Tongue (tissue), 1 donor: ENCODE measurements at regions not wholly inside any gene's neighbourhood (a gene's known extent, or its start where the extent isn't known, plus 50 kb on each side); places are given as distances from the start of the nearest gene placed in this dataset.
A peak's percentile ranks its signal among the peaks of the same experiment; 100 is the strongest.

Source experiments
- DNase-seq: peaks from one replicate; pipeline ENCODE4 v3.0.0-alpha.2; 2015

GRCh38 chr1:214928574-214928973 lies 154.0 kb upstream of the KCNK2 start:
- DNase-seq = no peak

GRCh38 chr1:214933375-214933774 lies 149.2 kb upstream of the KCNK2 start:
- no peak for DNase-seq

GRCh38 chr1:214934045-214934444 lies 148.5 kb upstream of the KCNK2 start:
- peak; percentile 11 for DNase-seq

- DNase-seq = no peak
Observed at GRCh38 chr1:214935258-214935657, 147.3 kb upstream of the KCNK2 start.

- no peak for DNase-seq
Observed at GRCh38 chr1:214939180-214939579, 143.4 kb upstream of the KCNK2 start.

- no peak for DNase-seq
Observed at GRCh38 chr1:214941061-214941460, 141.5 kb upstream of the KCNK2 start.

- no peak for DNase-seq
Observed at GRCh38 chr1:214943054-214943453, 139.5 kb upstream of the KCNK2 start.

GRCh38 chr1:214946615-214947014 lies 135.9 kb upstream of the KCNK2 start:
- no peak for DNase-seq

GRCh38 chr1:214952648-214953047 lies 129.9 kb upstream of the KCNK2 start:
- no peak for DNase-seq

GRCh38 chr1:214953901-214954616 lies 128.5 kb upstream of the KCNK2 start:
- DNase-seq = no peak

GRCh38 chr1:214954617-214954949 lies 128.0 kb upstream of the KCNK2 start:
- DNase-seq = no peak

GRCh38 chr1:214957330-214958137 lies 125.0 kb upstream of the KCNK2 start:
- DNase-seq = peak; percentile 14

GRCh38 chr1:214958486-214958885 lies 124.1 kb upstream of the KCNK2 start:
- no peak for DNase-seq

GRCh38 chr1:214966346-214966745 lies 116.2 kb upstream of the KCNK2 start:
- peak; percentile 24 for DNase-seq

GRCh38 chr1:214967865-214968575 lies 114.5 kb upstream of the KCNK2 start:
- DNase-seq = peak; percentile 20

GRCh38 chr1:214970016-214970415 lies 112.5 kb upstream of the KCNK2 start:
- DNase-seq = no peak

- DNase-seq = no peak
Observed at GRCh38 chr1:214971071-214971470, 111.5 kb upstream of the KCNK2 start.

GRCh38 chr1:214974002-214974401 lies 108.5 kb upstream of the KCNK2 start:
- DNase-seq = no peak

GRCh38 chr1:214976665-214977064 lies 105.9 kb upstream of the KCNK2 start:
- no peak for DNase-seq

- no peak for DNase-seq
Observed at GRCh38 chr1:214977110-214977509, 105.4 kb upstream of the KCNK2 start.

- no peak for DNase-seq
Observed at GRCh38 chr1:214977700-214978374, 104.7 kb upstream of the KCNK2 start.

GRCh38 chr1:214979191-214979590 lies 103.3 kb upstream of the KCNK2 start:
- no peak for DNase-seq

GRCh38 chr1:214980921-214981320 lies 101.6 kb upstream of the KCNK2 start:
- no peak for DNase-seq
